ENCODE measurements at regions not wholly inside any gene's neighbourhood (a gene's known extent, or its start where the extent isn't known, plus 50 kb on each side); places are given as distances from the start of the nearest gene placed in this dataset.

- TF ChIP-seq REST (IDR thresholded peaks at IDR 0.05; ENCODE audit: unreplicated experiment) (no peak), CTCF (conservative IDR thresholded peaks at IDR 0.05; ENCODE audit: low read depth in 2 of 2) (no peak), ETS1 (IDR thresholded peaks at IDR 0.05) (no peak), ZNF114 (CRISPR knock-in tag; IDR thresholded peaks at IDR 0.05) (no peak)
Observed at GRCh38 chr5:73273379-73274050, 100.5 kb downstream of the TMEM174 start (continued).

- peaks cover 6% of the 10 kb centered on the region for H3K9me2 ChIP-seq (ENCODE audit: insufficient read depth)
- H3K27ac ChIP-seq (ENCODE audit: low read depth): no peak overlapping the region
- peaks cover 12% of the 10 kb centered on the region for H3K4me1 ChIP-seq (ENCODE audit: insufficient read depth)
- H3F3A ChIP-seq (replicated peaks; ENCODE audit: low read depth): no peaks in the 10 kb centered on the region
- Mint-ChIP-seq H3K27ac (no peak overlapping the region), H3K27me3 (ENCODE audit: insufficient read depth, low read depth, poor library complexity) (peaks cover 6% of the 10 kb centered on the region), H3K9me3 (no peaks in the 10 kb centered on the region), H3K4me1 (peaks cover 8% of the 10 kb centered on the region), H3K4me3 (no peak overlapping the region), H3K36me3 (ENCODE audit: low read depth) (no peaks in the 10 kb centered on the region)
- H4K20me1 ChIP-seq (replicated peaks; ENCODE audit: insufficient read depth): 0 out of 2 replicates have a peak, but pooled peaks cover 4% of the 10 kb centered on the region
- no peaks in the 10 kb centered on the region for H3K27me3 ChIP-seq (ENCODE audit: insufficient read depth)
- no peak for ATAC-seq
- H3K36me3 ChIP-seq (ENCODE audit: insufficient read depth): no peaks in the 10 kb centered on the region
- no peaks in the 10 kb centered on the region for H3K79me2 ChIP-seq (replicated peaks; ENCODE audit: insufficient read depth)
- DNase-seq (ENCODE audit: low spot score): no peak
- no peak overlapping the region for H2AFZ ChIP-seq
- H3K4me2 ChIP-seq: no peak overlapping the region
- H3K4me3 ChIP-seq: no peak overlapping the region
- TF ChIP-seq REST (IDR thresholded peaks at IDR 0.05; ENCODE audit: unreplicated experiment): no peak
- TF ChIP-seq EZH2phosphoT487 (IDR thresholded peaks at IDR 0.05; ENCODE audit: unreplicated experiment): no peak
- TF ChIP-seq EZH2 (IDR thresholded peaks at IDR 0.05; ENCODE audit: low read depth, unreplicated experiment): no peak
- no peak for TF ChIP-seq CTCF (conservative IDR thresholded peaks at IDR 0.05; ENCODE audit: low read depth in 2 of 2)
- TF ChIP-seq ZNF114 (CRISPR knock-in tag; IDR thresholded peaks at IDR 0.05): no peak
- no peak for TF ChIP-seq NANOG (IDR thresholded peaks at IDR 0.05; ENCODE audit: borderline replicate concordance)
Observed at GRCh38 chr5:73272351-73272750, 99.4 kb downstream of the TMEM174 start.
